GM18873 (cell line): ENCODE measurements at regions not wholly inside any gene's neighbourhood (a gene's known extent, or its start where the extent isn't known, plus 50 kb on each side); places are given as distances from the start of the nearest gene placed in this dataset.
"Not testable (repeated sequence)": the region's sequence is repeated elsewhere in the genome, so short reads cannot be mapped to it uniquely, and the experiment has no call there.

Experiments used
- ATAC-seq: cut with Tn5 transposase; IDR thresholded peaks from one replicate; pipeline ENCODE4 v1.9.1; 2021; ENCODE audit warnings: mild to moderate bottlenecking, moderate library complexity, moderate number of reproducible peaks; ENCODE audit not compliant: unreplicated experiment, low FRiP score

DNA sequence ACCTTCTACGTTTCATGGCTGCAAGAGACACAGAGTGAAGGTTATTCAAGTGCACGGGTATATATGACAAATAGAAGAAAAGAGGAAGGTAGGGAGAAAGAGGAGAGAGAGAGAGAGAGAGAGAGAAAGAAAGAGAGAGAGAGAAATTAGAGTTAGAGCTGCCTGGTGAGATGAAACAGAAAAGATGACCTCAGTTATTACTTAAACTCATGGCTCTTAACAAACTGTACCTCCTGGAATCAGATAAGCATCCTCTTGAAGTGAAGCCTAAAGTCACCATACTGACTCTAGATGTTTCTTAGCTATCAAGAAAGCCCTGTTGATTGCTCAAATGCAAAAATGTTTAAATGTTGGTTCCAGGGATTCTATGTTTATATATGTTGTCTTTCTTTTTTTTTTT, 597.7 kb upstream of the ZP4 start:
- ATAC-seq, result no peak

DNA sequence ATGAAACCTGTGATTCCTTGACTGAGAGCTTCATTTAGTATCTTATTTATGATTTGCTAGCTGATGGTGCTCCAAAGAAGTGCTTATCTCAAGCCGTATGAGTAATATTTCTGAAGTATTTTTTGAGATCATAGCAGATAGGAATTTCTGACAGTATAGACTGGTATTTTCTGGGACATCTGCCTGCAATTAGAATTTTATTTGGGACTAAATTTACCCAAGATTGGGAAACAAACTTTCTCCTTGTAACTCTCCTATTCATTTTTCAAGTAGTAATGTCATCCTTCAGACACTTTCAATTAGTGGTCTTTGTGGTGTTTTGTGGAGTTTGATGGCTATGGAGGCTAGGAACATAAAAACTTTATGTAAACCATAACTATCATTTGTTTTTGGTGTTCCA, 597.2 kb upstream of the ZP4 start:
- no peak for ATAC-seq

DNA sequence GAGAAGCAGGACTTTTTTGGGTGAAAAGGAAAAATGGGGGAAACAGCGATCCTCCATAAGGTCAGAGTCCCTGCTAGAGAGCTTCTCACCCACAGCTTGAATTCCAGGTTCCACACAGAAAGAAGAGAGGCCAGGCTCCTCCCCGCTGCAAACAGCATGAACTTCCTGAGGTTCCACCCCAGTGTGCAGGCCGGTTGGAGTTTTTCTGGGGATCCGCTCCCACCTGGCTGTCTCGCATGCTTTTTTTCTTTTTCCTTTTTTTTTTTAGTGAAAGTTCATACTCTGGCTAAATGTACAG, 595.1 kb upstream of the ZP4 start:
- no peak for ATAC-seq

DNA sequence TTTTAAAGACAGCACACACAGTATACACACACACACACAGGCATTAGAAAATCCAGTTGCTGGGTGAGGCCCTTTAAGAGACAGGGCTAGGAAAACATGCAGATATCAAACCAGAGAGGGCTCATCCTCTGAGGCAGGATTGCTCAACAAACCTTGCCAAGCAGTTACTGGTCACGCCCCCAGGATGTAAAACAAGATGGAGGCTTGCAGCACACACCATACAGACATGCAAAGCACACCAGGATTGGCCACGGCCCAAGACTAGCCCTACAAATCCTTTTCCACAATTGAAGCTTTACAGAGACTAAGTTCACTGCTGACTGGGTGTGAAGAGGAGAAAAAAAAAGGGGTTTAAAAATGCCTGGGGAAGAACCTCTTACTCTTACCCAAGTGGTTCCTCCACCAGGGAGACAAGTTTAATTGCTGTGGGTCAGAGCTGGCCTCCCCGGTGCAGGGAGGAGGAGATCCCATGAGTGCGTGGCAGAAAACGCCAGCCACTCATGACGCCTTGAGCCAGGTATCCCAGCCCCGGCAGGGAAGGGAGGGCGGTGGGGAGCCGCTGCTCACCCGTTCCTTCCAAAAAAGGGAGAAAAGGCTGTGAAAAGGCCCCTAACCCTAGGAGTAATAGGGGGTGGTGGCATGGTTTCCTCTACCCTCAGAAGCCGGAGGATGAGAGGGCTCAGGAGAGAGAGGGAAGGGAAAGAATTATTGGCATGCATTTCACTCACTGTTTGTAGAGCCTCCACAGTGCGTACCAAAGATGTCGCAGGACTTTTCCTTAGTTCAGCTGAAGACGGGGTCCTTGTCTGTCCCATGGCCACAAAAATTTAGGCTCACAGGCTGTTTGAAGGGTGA, 594.6 kb upstream of the ZP4 start:
- no peak for ATAC-seq

DNA sequence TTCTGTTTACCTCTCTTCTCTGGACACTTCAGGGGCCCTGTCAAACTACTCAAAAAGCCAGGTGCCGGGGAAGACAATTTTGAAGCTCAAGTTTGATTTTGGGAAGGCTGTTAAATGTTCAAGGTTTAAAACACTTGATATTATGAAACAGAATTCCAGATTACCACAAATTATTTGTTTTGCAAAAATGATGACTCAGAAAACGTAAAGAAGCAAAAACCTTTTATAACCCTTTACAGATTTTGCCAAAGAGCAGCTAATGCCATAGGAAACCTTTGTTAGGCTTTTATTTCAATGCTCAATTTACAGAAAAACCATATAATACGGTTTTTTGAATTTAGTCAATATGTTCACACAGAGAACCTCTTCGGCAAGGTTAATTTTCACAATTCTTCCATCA, 593.4 kb upstream of the ZP4 start:
- no peak for ATAC-seq

DNA sequence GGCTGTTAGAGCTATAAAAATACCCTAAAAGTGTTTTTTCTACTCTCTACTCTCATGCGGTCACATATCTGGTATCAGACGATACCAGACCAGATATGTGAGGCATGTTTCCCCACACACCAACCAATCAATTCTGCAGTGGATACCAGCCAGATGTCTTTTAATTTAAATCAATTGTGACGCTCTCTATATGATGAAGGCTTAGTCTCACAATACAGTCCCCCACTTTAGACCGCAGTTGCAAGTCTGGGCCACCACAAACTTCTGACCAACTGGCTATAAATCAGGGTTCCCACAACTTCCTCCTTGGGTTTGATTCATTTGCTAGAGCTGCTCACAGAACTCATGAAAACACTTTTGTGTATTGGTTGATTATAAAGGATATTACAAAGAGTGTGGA, 586.1 kb upstream of the ZP4 start:
- no peak for ATAC-seq

DNA sequence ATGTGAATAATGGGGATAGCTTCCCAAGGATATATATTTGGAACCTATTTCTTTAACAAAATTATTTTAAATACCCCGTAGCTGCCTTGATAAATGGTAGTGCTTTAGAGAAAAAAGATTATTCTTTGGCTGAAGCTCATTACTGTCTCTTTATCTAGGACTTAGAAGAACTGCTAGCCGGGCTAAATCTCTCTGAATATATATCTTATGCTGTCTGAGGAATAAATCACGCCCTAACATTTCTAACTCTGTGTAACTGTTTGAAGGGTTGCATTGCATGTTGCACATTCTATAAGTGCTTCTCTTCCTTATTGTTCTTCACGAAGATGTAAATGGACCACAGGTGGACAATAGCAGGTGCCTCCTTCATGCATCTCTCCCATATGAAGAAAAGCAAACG, 585.0 kb upstream of the ZP4 start:
- no peak for ATAC-seq

DNA sequence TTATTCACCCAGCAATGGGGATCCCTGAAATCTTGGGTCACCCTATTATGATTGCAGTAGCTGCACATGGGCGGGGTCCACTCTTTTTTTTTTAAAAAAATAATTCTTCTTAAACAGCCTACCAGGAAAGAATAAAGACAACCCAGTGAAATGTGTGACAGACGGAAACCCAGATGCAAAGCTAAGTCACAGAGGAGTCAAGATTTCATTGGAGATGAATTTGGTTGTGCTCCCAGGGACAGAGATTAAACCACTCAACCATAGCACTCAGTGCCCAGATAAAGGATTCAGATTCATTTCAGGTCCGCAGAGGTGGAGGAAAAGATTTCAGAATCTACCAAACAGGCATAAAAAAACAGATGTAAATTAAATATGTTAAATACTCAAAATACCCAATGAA, 583.5 kb upstream of the ZP4 start:
- ATAC-seq, result no peak

DNA sequence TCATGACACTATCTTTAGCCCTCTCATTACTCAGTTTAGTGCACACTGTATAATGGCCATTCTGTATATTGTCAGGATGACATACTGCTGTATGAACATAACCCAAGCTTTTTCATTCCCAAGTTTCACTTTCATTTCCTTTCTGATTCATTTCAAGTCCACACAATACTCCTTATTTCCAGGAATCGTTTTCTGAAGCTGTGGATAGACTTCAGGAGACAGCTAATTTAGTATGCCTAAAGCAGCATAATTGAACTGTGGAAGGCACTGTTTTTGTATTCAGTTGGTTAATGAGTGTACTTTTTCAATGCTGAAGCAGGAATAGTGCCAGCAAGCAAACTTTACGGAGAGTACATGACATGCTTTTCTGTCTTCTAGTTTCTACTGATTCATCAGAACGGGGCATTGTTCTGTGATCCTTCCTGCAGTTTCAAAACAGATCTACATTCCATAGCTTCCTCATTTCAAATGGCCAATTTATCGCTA, 578.5 kb upstream of the ZP4 start:
- no peak for ATAC-seq

DNA sequence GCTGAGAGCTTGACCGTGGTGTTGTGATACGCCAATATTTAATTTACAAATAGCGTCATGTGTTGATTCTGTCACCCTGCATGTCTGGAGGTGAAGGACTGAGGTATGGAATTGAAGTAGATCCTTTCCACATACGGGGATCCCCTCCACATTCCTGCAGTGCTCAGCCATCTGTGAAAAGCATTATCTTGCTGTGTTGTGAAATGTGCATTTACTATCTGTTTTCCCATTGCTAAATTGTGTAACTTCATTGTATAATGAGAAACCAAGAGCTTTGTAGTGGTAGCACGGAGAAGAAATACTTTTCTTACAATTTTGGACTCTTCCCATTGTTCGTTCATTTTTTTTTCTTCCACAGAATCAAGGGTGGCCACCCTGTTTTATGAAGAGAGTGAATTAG, 577.3 kb upstream of the ZP4 start:
- no peak for ATAC-seq

DNA sequence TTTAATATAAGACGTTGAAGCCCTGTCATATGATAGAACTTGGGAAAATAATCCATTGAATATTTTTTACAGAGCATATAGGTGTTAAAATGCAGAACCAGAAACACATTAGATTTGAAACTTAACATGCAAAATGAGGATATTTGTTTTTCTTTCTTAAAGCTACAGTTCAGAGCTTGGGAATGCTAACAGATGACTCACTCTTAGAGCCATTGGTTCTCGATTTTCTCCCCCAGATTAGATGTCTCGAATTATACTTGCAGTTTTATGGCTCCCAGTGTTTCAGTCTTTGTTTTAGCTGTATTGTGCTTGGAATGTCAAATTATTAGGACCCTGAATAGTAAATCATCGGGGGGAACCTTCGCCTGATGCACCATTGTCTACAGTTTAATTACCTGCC, 575.7 kb upstream of the ZP4 start:
- no peak for ATAC-seq

DNA sequence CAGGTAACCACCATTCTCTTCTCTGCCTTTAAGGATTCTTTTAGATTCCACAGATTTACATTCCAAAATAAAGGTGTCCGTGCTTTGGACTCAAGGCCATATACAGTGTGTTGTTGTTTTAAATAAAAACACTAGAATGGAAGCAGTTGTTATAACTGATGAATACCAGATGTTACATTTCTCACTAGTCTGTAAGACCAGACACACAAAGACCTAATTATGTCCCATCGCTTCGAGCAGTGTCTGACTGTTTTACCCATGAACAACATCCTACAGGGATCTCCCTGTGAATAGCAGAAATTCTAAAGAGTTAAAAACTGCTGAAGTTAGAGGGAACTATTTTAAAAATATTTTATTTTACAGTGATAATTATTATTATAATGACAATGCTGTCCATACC, 574.7 kb upstream of the ZP4 start:
- ATAC-seq, result no peak

DNA sequence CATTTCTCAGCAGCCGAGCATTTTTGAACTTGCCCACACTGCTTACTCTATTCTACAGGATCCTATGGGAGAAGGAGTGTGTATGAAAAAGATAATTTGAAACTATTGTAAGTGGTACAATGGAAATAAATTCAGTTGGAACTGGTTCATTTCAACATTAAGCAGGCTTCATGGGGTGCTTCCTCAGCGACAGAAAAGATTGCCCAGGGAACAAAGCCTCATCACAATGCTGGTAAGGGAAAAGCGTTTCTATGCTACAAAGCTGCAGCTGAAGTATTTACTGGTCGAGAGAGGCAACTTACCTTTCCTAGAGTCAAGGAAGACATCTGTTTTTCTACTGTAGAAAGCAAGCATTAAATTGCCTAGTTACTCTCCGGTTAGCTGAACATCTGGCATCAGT, 568.2 kb upstream of the ZP4 start:
- ATAC-seq, result no peak

DNA sequence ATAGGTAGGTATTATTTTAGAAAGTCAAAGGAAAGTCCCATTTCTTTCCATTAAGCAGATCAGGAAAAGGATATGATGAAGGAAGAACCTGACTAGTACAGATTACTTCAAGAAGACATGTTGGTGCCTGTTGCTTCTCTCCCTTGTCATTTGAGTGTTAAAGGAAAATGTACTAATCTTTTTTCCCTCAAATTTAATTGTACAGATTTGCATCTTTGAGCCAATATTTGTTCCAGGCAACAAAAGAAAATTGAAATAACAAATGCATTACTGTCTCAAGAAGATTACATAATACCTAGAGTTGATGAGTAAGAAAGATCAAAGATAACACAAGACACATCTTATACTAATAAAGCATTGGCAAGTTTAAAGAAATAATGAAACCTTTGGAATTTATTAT, 566.9 kb upstream of the ZP4 start:
- ATAC-seq, result no peak

DNA sequence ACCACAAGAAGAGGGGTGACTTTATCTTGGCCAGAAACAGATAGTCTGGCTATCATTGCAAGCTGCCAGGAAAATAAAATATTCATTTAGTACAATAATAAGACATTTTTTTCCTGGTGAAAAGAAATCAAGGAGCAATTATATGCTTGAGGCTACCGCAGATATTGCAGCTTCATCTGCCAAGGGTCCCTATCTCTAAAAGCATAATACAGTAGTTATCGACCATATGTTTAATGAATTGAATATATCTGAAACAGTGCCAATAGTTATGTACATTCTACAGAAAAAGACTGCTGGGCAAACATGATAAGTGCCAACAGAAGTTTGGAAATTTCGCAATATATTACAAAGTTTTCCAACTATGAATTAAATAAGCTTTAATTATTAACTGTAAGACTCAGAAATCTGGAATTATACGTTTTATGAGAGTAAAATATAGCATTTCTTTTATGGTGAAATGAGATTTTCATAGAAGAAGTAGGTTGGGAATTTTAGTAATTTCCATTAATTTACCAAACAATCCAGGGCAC, 561.1 kb upstream of the ZP4 start:
- ATAC-seq, result no peak

DNA sequence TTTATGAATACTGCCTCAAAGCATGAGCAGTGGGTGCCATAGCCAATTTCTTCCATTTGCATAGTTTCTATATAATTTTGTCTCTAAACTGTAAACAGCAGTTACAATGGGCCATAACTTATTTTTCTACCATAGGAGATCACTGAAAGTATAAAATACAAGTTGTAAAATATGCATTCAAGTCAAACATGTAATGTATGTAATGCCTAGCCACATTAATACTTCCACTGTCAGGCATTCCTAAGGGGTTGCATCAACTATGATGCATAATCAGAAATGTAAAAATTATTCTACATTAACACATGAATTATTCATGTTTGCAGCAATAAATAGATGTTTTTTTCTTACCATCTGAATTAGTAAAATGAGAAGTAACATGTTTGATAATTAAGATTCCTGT, 560.3 kb upstream of the ZP4 start:
- no peak for ATAC-seq

DNA sequence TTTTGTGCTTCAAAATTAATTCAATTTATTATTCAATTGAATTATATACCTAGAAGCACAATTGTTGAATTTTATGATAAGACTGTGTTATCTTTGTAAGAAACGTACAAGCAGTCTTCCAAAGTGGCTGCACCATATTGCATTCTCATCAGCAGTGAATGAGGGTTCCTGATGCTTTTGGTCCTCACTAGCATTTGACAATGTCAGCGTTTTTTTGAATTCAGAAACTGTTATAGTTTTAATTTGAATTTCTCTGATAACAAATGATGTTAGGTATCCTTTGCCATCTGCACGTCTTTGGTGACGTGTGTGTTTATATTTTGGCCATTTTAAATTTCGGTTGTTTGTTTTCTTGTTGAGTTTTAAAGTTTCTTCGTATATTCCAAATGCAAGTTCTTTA, 553.0 kb upstream of the ZP4 start:
- no peak for ATAC-seq

DNA sequence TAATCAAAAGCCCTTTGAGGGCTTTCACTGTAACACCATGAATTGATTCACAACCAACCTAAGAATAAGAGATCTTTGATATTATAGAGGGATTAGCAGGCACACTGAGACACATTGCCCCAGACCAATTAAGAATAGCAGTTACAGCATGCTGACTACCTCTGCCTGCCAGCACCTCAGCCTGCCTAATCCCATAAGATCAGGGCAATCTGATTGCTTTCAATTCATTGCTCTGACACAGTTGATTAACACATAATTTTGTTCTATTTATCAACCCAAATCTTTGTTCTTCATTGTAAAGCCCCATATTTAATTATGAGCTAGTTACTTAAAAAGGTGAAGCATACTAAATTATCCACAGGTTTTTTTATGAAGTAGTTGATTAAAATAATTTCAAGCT, 548.8 kb upstream of the ZP4 start:
- ATAC-seq, result no peak

DNA sequence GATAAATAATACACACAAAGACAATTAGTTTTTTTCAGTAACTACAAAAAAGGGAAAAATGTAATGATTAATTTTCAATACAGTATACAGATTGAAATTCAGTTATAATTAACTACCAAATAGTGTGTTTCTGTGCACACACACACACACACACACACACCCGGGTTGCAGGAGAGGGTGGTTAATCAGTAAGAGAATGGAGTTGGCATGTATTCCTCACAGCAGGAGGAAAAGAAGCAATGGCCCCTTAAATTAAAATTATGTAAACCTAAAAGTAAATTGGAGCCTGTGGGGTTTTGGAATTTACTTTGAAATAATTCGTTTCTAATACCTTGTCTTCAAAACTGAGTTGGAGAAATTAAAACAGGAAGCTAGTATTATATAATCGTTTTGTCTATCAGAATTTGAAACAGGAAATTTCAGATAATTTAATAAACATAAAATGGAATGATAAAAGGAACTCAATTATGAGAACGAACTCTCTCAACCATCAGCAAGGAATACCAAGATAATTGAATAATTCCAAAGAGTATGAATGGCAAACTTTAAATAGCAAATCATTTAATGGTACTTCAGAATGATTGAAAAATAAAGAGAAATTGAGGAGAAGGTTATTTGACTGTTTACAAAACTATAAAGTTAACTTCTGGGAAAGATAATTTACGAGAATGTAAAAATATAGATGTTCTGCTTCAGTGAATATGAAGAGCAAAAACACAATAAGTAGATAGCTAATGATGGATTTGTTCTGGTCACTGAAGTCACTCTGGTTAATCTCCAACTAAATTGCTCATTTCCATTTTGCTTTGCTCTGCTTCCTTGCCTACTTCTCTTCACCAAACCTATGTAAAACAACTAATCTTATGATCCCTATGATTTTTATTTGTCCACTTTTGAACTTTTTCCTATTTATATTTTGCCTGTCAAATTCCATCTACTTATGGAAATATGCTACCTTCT, 547.9 kb upstream of the ZP4 start:
- no peak for ATAC-seq

DNA sequence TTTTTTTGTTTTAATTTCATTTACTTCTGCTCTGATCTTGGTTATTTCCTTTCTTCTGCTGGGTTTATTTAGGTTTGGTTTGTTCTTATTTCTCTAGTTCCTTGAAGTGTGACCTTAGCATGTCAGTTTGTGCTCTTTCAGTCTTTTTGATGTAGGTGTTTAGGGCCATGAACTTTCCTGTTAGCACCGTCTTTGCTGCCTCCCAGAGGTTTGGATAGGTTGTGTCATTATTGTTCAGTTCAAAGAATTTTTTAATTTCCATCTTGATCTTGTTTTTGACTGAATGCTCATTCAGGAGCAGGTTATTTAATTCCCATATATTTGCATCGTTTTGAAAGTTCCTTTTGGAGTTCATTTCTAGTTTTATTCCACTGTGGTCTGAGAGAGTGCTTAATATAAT, 539.0 kb upstream of the ZP4 start:
- ATAC-seq, result not testable (repeated sequence)

DNA sequence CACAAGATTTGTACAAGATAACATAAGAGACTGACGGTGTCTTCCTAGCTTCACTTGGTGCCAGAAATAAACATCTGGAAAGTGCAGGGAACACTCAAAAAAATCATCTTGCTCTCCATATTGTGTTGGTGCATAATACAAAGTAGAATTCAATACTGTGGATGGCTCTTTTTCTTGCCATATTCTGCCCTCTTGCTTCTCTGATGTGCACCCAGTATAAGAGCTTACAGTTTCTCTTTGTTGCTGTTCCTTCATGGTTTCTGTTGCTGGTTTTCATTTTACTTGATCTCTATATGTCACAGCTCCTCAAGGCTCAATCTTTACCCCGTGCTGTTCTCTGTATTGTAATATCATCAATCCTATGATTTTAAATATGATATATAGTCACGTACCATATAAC, 528.5 kb upstream of the ZP4 start:
- ATAC-seq, result no peak
